Cerebellar nuclear complex (tissue), 1 donor: ENCODE measurements at regions not wholly inside any gene's neighbourhood (a gene's known extent, or its start where the extent isn't known, plus 50 kb on each side); places are given as distances from the start of the nearest gene placed in this dataset.
"Not testable (repeated sequence)": the region's sequence is repeated elsewhere in the genome, so short reads cannot be mapped to it uniquely, and the experiment has no call there.

ENCODE experiments used
- DNase-seq, 2 experiments: peaks; one replicate each; lab custom pipeline; 2025; lab: John Stamatoyannopoulos, UW

GRCh38 chrX:46226422-46226821 lies 318.8 kb downstream of the ZNF674 start:
- DNase-seq: no peak

GRCh38 chrX:46223499-46223898 lies 321.7 kb downstream of the ZNF674 start:
- DNase-seq: not testable (repeated sequence)

- DNase-seq: no peak
Measured at GRCh38 chrX:46220822-46221221, 324.4 kb downstream of the ZNF674 start.

GRCh38 chrX:46218373-46218772 lies 326.8 kb downstream of the ZNF674 start:
- DNase-seq: no peak

GRCh38 chrX:46216406-46216805 lies 328.8 kb downstream of the ZNF674 start:
- DNase-seq: no peak

GRCh38 chrX:46211079-46211478 lies 334.1 kb downstream of the ZNF674 start:
- no peak for DNase-seq

GRCh38 chrX:46209768-46210167 lies 335.5 kb downstream of the ZNF674 start:
- no peak for DNase-seq

GRCh38 chrX:46209037-46209436 lies 336.2 kb downstream of the ZNF674 start:
- DNase-seq: no peak

- DNase-seq: no peak
Measured at GRCh38 chrX:46208225-46208854, 336.9 kb downstream of the ZNF674 start.

- DNase-seq: no peak
Measured at GRCh38 chrX:46204721-46205422, 340.3 kb downstream of the ZNF674 start.

GRCh38 chrX:46202733-46203514 lies 342.3 kb downstream of the ZNF674 start:
- DNase-seq: no peak

- no peak for DNase-seq
Measured at GRCh38 chrX:46200413-46200812, 344.8 kb downstream of the ZNF674 start.

GRCh38 chrX:46198858-46199257 lies 346.4 kb downstream of the ZNF674 start:
- no peak for DNase-seq

GRCh38 chrX:46186811-46187106 lies 358.5 kb downstream of the ZNF674 start:
- DNase-seq: not testable (repeated sequence)

- DNase-seq: no peak
Measured at GRCh38 chrX:46185923-46186810, 359.1 kb downstream of the ZNF674 start.

GRCh38 chrX:46184749-46185148 lies 360.5 kb downstream of the ZNF674 start:
- no peak for DNase-seq

GRCh38 chrX:46180258-46180687 lies 364.9 kb downstream of the ZNF674 start:
- DNase-seq: no peak

GRCh38 chrX:46179748-46180147 lies 365.5 kb downstream of the ZNF674 start:
- DNase-seq: no peak

GRCh38 chrX:46178763-46179162 lies 366.5 kb downstream of the ZNF674 start:
- no peak for DNase-seq

GRCh38 chrX:46173159-46173558 lies 372.1 kb downstream of the ZNF674 start:
- DNase-seq: no peak

GRCh38 chrX:46171457-46171856 lies 373.8 kb downstream of the ZNF674 start:
- DNase-seq: not testable (repeated sequence)

GRCh38 chrX:46169808-46170207 lies 375.4 kb downstream of the ZNF674 start:
- no peak for DNase-seq
